ENCODE measurements at regions not wholly inside any gene's neighbourhood (a gene's known extent, or its start where the extent isn't known, plus 50 kb on each side); places are given as distances from the start of the nearest gene placed in this dataset.

DNA sequence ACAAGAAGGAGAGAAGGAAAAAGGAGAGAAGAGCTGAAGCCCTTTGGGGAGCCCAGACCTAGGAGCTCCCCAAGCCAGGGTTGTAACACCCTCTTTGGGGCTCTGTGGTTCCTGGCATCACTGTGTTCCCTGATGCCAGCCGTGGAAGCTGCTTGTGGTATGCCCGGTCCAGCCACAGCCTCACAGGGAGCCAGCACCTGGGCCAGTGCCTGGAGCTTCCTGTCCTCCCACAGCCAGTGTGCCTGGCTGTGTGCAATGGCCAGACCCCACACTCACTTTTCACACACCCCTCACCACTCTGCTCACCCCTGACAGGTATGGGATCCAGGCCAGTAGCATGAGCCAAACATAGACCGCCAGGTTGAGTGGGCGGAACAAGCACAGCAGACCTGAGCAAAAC lies 834.7 kb downstream of the FLRT2 start:
- H3K4me3 ChIP-seq = no peak overlapping the region
- no peaks in the 10 kb centered on the region for H3K27me3 ChIP-seq
- no peak overlapping the region for H3K27ac ChIP-seq
- no peaks in the 10 kb centered on the region for H3K36me3 ChIP-seq (replicated peaks in 1 of 2)
- no peak for DNase-seq
- H3K4me1 ChIP-seq (replicated peaks in 1 of 2) = no peaks in the 10 kb centered on the region
- intact Hi-C loops (cut with DNase I) = no loop called here
- H3K9me3 ChIP-seq (replicated peaks in 1 of 3) = no peaks in the 10 kb centered on the region
- TF ChIP-seq CTCF (IDR thresholded peaks at IDR 0.05) = no peak
- 78 to 93% (median 79%) methylated on average over 3 to 4 of the region's 4 CpGs for WGBS, 4 donors

- no peaks in the 10 kb centered on the region for H3K9me3 ChIP-seq (replicated peaks in 1 of 3)
- no peak overlapping the region for H3K4me3 ChIP-seq
- 79 to 100% (median 94%) methylated on average over 1 of the region's 1 CpG; no CpG with 5 or more reads in 1 of the 4 donors for WGBS, 4 donors
- DNase-seq = no peak
- no peaks in the 10 kb centered on the region for H3K4me1 ChIP-seq (replicated peaks in 1 of 2)
- TF ChIP-seq CTCF (IDR thresholded peaks at IDR 0.05) (no peak), POLR2A (IDR thresholded peaks at IDR 0.05) (no peak)
- H3K27me3 ChIP-seq = no peaks in the 10 kb centered on the region
- H3K36me3 ChIP-seq (replicated peaks in 1 of 2) = no peaks in the 10 kb centered on the region
- H3K27ac ChIP-seq = no peak overlapping the region
- intact Hi-C loops (cut with DNase I) = no loop called here
Measured at GRCh38 chr14:86363576-86363975, 833.6 kb downstream of the FLRT2 start.

DNA sequence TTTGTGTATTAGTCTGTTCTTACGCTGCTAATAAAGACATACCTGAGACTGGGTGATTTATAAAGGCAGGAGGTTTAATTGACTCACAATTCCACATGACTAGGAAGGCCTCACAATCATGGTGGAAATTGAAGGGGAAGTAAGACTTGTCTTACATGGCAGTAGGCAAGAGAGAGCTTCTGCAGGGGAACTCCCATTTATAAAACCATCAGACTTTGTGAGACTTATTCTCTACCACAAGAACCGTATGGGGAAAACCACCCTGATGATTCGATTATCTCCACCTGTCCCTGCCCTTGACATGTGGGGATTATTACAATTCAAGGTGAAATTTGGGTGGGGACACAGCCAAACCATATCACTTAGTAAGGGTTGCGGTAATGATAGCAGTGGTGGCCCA lies 833.1 kb downstream of the FLRT2 start:
- Histone ChIP-seq H3K27me3 (no peaks in the 10 kb centered on the region), H3K4me1 (replicated peaks in 1 of 2) (no peaks in the 10 kb centered on the region), H3K4me3 (no peak overlapping the region), H3K9me3 (replicated peaks in 1 of 3) (no peaks in the 10 kb centered on the region), H3K27ac (no peak overlapping the region), H3K36me3 (replicated peaks in 1 of 2) (no peaks in the 10 kb centered on the region)
- 74 to 91% (median 77%) methylated on average over 4 of the region's 4 CpGs for WGBS, 4 donors
- intact Hi-C loops (cut with DNase I) = no loop called here
- DNase-seq = no peak
- TF ChIP-seq POLR2A (IDR thresholded peaks at IDR 0.05) (no peak), CTCF (IDR thresholded peaks at IDR 0.05) (no peak)

DNA sequence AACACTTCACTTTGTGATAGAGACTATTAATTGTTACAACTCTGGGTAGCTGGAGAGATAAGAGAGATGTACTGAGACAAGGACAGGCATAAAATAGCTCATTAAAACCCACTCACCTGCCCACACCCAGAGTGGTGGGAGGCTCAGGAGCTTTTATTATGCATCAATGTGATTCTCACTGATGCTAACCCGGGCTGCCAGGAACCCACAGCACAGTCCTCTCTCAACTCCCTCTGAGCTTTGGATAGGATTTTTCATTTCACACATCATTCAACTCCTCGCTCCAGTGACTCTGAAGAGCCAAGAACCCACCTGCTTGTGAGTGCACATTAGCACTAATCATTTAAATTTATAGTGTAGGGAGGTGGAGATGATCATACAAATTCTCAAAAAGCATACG lies 827.9 kb downstream of the FLRT2 start:
- no peak overlapping the region for H3K27ac ChIP-seq

More for the DNA sequence above, 827.9 kb downstream of the FLRT2 start:
- H3K9me3 ChIP-seq (replicated peaks in 1 of 3) = no peaks in the 10 kb centered on the region
- TF ChIP-seq CTCF (IDR thresholded peaks at IDR 0.05) = no peak
- no peak for TF ChIP-seq POLR2A (IDR thresholded peaks at IDR 0.05)
- H3K4me3 ChIP-seq = no peak overlapping the region
- H3K4me1 ChIP-seq (replicated peaks in 1 of 2) = no peaks in the 10 kb centered on the region
- WGBS, 4 donors = 48 to 59% (median 52%) methylated on average over 3 of the region's 3 CpGs
- no peak for DNase-seq
- no peaks in the 10 kb centered on the region for H3K36me3 ChIP-seq (replicated peaks in 1 of 2)
- H3K27me3 ChIP-seq = no peaks in the 10 kb centered on the region
- intact Hi-C loops (cut with DNase I) = no loop called here

Measured in adrenal gland (tissue), 9 donors.